Esophagus muscularis mucosa (tissue), 4 donors: ENCODE measurements at regions not wholly inside any gene's neighbourhood (a gene's known extent, or its start where the extent isn't known, plus 50 kb on each side); places are given as distances from the start of the nearest gene placed in this dataset.

Experiments
- CTCF ChIP-seq, 3 experiments: fragments of 200-600 bp in 2 of 3; fragments of 450-650 bp in 1 of 3; sonication (generic) in 2 of 3; IDR thresholded peaks; one replicate each; pipeline ENCODE4 v1.5.1; 2017 to 2019; ENCODE audit warnings: antibody characterized with exemption in 3 of 3, mild to moderate bottlenecking in 2 of 3, moderate library complexity in 1 of 3
- EP300 ChIP-seq: sonication (generic); formaldehyde crosslinking; IDR thresholded peaks from one replicate; pipeline ENCODE4 v1.6.1; 2017; ENCODE audit warnings: antibody characterized with exemption
- POLR2A ChIP-seq: fragments of 450-650 bp; IDR thresholded peaks from one replicate; pipeline ENCODE4 v1.6.1; 2017; ENCODE audit warnings: antibody characterized with exemption, moderate library complexity, mild to moderate bottlenecking, low read depth
- POLR2AphosphoS5 ChIP-seq, 2 donors: sonication (generic); formaldehyde crosslinking; IDR thresholded peaks; one replicate each; pipeline ENCODE4 v1.6.1; 2017; ENCODE audit warnings: antibody characterized with exemption in 2 of 2

- TF ChIP-seq CTCF (IDR thresholded peaks at IDR 0.05) (no peak), EP300 (no peak), POLR2A (no peak), POLR2AphosphoS5 (IDR thresholded peaks at IDR 0.05) (no peak)
Measured at GRCh38 chr2:111633189-111633588, 250.8 kb downstream of the ANAPC1 start.
